IPS-NIHi7 (cell line): ENCODE measurements at regions not wholly inside any gene's neighbourhood (a gene's known extent, or its start where the extent isn't known, plus 50 kb on each side); places are given as distances from the start of the nearest gene placed in this dataset.

Experiments used
- DNase-seq: peaks from one replicate; pipeline ENCODE4 v3.0.0; 2012; ENCODE audit warnings: mixed read lengths; ENCODE audit errors: extremely low spot score

- DNase-seq, result no peak
Measured at GRCh38 chr1:79859212-79859948, 852.9 kb upstream of the ADGRL4 start.

- DNase-seq, result no peak
Measured at GRCh38 chr1:79852004-79852403, 845.5 kb upstream of the ADGRL4 start.

- no peak for DNase-seq
Measured at GRCh38 chr1:79849388-79849787, 842.9 kb upstream of the ADGRL4 start.

GRCh38 chr1:79848316-79848715 lies 841.8 kb upstream of the ADGRL4 start:
- DNase-seq, result no peak

GRCh38 chr1:79847700-79848099 lies 841.2 kb upstream of the ADGRL4 start:
- DNase-seq, result no peak

- DNase-seq, result no peak
Measured at GRCh38 chr1:79845936-79846335, 839.4 kb upstream of the ADGRL4 start.

GRCh38 chr1:79842811-79843210 lies 836.3 kb upstream of the ADGRL4 start:
- no peak for DNase-seq

GRCh38 chr1:79839882-79840281 lies 833.4 kb upstream of the ADGRL4 start:
- no peak for DNase-seq

- DNase-seq, result no peak
Measured at GRCh38 chr1:79827446-79827845, 820.9 kb upstream of the ADGRL4 start.

- DNase-seq, result no peak
Measured at GRCh38 chr1:79825551-79825950, 819.0 kb upstream of the ADGRL4 start.

GRCh38 chr1:79822053-79822452 lies 815.5 kb upstream of the ADGRL4 start:
- DNase-seq, result no peak

- no peak for DNase-seq
Measured at GRCh38 chr1:79819140-79819539, 812.6 kb upstream of the ADGRL4 start.

GRCh38 chr1:79817031-79817560 lies 810.6 kb upstream of the ADGRL4 start:
- DNase-seq, result no peak

GRCh38 chr1:79815115-79815514 lies 808.6 kb upstream of the ADGRL4 start:
- DNase-seq, result no peak

- no peak for DNase-seq
Measured at GRCh38 chr1:79811173-79811572, 804.6 kb upstream of the ADGRL4 start.

- DNase-seq, result no peak
Measured at GRCh38 chr1:79808816-79809475, 802.4 kb upstream of the ADGRL4 start.

GRCh38 chr1:79807816-79808215 lies 801.3 kb upstream of the ADGRL4 start:
- no peak for DNase-seq

GRCh38 chr1:79797487-79797886 lies 791.0 kb upstream of the ADGRL4 start:
- no peak for DNase-seq

GRCh38 chr1:79796434-79796833 lies 789.9 kb upstream of the ADGRL4 start:
- DNase-seq, result no peak

GRCh38 chr1:79792219-79792930 lies 785.8 kb upstream of the ADGRL4 start:
- DNase-seq, result no peak

- no peak for DNase-seq
Measured at GRCh38 chr1:79791488-79792218, 785.1 kb upstream of the ADGRL4 start.

GRCh38 chr1:79790950-79791349 lies 784.4 kb upstream of the ADGRL4 start:
- no peak for DNase-seq
